ENCODE measurements at regions not wholly inside any gene's neighbourhood (a gene's known extent, or its start where the extent isn't known, plus 50 kb on each side); places are given as distances from the start of the nearest gene placed in this dataset.
A peak's percentile ranks its signal among the peaks of the same experiment; 100 is the strongest.
"Not testable (repeated sequence)": the region's sequence is repeated elsewhere in the genome, so short reads cannot be mapped to it uniquely, and the experiment has no call there.

DNA sequence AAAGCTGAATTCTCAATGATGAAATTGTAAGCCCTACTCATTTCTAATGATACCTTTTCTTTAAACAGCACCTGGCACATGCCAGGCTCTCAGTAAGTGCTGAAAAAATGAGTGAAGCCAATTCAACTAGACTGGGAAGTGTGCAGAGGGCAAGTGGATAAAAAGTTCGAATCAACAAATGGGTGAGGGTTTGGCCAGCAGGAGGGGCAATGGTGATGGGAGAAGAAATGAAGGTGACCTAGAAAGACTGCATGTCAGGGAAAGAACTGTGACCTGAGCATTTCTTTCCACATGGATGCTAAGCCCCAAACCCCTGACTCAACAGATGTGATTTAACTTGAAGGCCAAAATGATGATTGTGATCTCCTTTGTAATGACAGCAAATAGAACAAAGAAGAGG is 54.6 kb downstream of the DKK1 start:
- no peak for DNase-seq
- intact Hi-C loops (cut with DNase I), result no loop called here
- ATAC-seq (ENCODE audit: poor library complexity), result no peak

DNA sequence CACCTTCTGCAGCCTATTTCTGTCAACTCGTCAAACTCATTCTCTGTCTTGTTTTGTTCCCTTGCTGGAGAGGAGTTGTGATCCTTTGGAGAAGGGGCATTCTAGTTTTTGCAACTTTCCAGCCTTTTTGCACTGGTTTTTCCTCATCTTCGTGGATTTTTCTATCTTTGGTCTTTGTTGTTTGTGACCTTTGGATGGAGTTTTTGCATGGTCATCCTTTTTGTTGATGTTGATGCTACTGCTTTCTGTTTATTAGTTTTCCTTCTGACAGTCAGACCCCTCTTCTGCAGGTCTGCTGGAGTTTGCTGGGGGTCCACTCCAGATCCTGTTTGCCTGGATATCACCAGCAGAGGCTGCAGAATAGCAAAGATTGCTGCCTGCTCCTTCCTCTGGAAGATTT is 60.1 kb downstream of the DKK1 start:
- intact Hi-C loops (cut with DNase I); ATAC-seq (ENCODE audit: poor library complexity); DNase-seq: not testable (repeated sequence)

DNA sequence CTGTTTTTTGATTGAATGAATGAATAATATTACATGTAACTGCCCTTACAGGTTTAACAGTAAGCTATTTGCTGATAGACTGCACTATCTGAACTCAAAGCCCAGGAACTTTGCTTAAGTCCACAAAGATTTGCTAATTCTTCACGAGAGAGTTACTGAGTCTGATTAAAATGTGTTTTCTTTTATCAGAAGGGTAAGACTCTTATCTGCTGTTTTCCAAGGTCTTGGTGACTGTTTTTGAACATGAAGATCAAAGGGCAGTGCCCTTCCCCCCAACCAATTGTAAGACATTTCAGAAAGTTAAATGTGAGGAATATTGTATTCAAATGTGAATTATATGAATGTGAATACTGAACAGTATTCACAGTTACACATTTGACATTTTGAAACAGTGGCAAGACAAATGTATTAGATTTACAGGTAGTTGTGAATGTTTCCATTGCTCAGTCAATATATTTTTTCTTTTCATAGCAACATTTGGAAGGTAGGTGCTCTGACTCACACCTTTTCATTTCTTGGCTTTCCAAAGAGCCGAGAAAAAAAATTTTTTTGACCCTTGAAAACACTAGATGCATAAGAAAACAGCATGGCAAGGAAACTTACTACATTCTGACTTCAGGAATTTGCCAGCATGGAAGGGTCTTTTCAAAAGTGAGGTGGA is 62.7 kb downstream of the DKK1 start:
- no peak for ATAC-seq (ENCODE audit: poor library complexity)
- no peak for DNase-seq
- intact Hi-C loops (cut with DNase I), result no loop called here

- ATAC-seq (ENCODE audit: poor library complexity) (no peak), DNase-seq (no peak)
- intact Hi-C loops (cut with DNase I), result no loop called here
Measured at GRCh38 chr10:52378124-52378523, 64.0 kb downstream of the DKK1 start.

GRCh38 chr10:52379287-52379686 is 65.2 kb downstream of the DKK1 start:
- intact Hi-C loops (cut with DNase I), result no loop called here
- ATAC-seq (ENCODE audit: poor library complexity) (no peak), DNase-seq (no peak)

GRCh38 chr10:52383088-52383487 is 69.0 kb downstream of the DKK1 start:
- no peak for ATAC-seq (ENCODE audit: poor library complexity)
- intact Hi-C loops (cut with DNase I), result no loop called here

DNA sequence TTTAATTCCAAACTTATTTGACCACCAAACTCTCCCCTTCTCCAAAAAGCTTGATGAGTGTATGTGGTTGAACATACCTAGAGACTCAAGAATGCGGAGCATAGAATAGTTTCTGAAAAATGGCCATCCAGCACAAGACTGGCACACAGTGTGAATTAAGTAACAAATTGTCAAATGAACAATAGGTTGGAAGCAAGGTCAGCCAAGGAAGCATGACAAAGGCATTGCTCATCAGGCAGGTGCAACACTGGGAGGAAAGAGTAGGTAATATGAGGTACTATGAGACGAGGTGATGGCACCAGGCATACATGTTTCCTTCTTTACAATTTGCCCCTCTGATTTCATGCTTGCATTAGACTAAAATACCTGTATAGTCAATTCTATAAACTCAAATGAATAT is 73.7 kb downstream of the DKK1 start:
- no peak for DNase-seq
- intact Hi-C loops (cut with DNase I), result no loop called here
- no peak for ATAC-seq (ENCODE audit: poor library complexity)

More at GRCh38 chr10:52383088-52383487, 69.0 kb downstream of the DKK1 start:
- DNase-seq, result no peak

DNA sequence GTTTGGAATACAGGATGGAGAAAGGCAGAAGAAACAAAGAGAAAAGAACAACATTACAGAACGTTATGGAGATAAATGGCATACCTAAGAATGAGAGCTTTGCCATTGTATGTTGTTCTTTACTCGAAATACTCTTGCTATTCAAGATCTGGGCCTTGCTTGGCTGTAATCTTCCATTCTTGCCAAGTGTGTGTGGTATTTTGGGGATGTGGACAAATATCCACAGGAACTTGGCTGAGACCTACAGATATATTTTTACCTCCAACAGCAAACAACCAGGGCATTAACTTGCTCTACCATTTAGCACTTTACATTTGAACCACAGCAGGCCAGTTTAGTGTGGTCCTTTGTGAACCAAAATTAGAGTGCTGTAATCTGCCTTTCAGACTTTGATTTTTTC is 76.3 kb downstream of the DKK1 start:
- ATAC-seq (ENCODE audit: poor library complexity), result peak; percentile 56
- DNase-seq, result no peak
- intact Hi-C loops (cut with DNase I), result no loop called here

DNA sequence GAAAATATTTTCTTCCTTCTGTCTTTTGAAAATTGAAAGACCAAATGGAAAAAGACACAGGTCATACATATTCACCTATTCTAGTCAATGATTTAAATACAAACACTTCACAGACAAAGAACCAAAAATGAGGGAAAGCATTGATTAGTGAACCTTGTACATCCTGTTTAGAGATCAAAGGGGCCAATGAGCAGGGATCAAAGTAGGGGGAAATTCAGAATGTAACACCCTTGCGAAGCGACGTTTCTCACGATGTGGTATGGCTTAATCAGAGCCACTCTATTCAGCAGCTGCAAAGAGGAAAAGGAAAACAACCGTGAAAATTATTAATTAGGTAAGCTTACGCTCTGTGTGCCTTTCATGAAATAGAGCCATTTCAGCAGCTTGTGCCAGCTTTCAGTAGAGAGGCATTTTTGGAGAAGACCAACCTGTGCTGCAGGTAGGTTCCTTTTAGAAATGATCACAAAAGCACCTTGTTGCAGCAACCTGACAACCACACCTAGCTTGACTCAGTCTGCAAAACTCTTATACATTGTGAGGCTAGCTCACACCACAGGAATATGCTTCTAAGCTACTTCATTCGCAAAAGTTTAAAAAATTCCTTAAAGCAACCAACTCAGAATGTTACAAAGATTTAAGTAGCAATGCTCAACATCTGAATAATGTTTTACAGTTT is 78.0 kb downstream of the DKK1 start:
- intact Hi-C loops (cut with DNase I), result no loop called here
- ATAC-seq (ENCODE audit: poor library complexity) (no peak), DNase-seq (no peak)

DNA sequence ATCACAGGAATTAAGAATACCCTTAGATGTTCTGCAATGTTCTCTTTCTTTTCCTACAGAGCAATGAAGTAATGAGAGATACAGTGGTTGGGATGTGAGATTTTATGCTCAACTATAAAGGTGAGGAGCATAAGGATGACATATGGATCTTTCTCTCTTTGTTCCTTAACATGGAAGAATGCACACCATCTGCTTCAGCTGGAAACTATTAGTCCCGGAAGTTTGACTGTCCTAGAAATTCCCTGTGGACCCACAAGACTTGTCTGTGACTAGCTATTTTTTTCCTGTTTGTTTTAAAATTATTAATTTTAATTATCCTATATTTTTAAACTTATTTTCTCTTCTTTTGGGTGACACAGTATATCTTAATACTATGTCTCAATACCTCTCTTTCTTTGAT is 80.2 kb downstream of the DKK1 start:
- no peak for ATAC-seq (ENCODE audit: poor library complexity)
- intact Hi-C loops (cut with DNase I), result no loop called here

GRCh38 chr10:52400562-52400961 is 86.5 kb downstream of the DKK1 start:
- intact Hi-C loops (cut with DNase I), result no loop called here

More for the DNA sequence above, 80.2 kb downstream of the DKK1 start:
- DNase-seq, result no peak

GRCh38 chr10:52403801-52404200 is 89.7 kb downstream of the DKK1 start:
- intact Hi-C loops (cut with DNase I); DNase-seq; ATAC-seq (ENCODE audit: poor library complexity): not testable (repeated sequence)

More at GRCh38 chr10:52400562-52400961, 86.5 kb downstream of the DKK1 start:
- DNase-seq (no peak), ATAC-seq (ENCODE audit: poor library complexity) (no peak)

- intact Hi-C loops (cut with DNase I), result no loop called here
- DNase-seq, result no peak
- no peak for ATAC-seq (ENCODE audit: poor library complexity)
Measured at GRCh38 chr10:52409195-52409594, 95.1 kb downstream of the DKK1 start.

- intact Hi-C loops (cut with DNase I), result no loop called here
- DNase-seq (no peak), ATAC-seq (ENCODE audit: poor library complexity) (no peak)
Measured at GRCh38 chr10:52409928-52410327, 95.8 kb downstream of the DKK1 start.

GRCh38 chr10:52410916-52411315 is 96.8 kb downstream of the DKK1 start:
- DNase-seq (no peak), ATAC-seq (ENCODE audit: poor library complexity) (no peak)
- intact Hi-C loops (cut with DNase I), result no loop called here

GRCh38 chr10:52419281-52419680 is 105.2 kb downstream of the DKK1 start:
- intact Hi-C loops (cut with DNase I), result no loop called here
- no peak for DNase-seq
- no peak for ATAC-seq (ENCODE audit: poor library complexity)

DNA sequence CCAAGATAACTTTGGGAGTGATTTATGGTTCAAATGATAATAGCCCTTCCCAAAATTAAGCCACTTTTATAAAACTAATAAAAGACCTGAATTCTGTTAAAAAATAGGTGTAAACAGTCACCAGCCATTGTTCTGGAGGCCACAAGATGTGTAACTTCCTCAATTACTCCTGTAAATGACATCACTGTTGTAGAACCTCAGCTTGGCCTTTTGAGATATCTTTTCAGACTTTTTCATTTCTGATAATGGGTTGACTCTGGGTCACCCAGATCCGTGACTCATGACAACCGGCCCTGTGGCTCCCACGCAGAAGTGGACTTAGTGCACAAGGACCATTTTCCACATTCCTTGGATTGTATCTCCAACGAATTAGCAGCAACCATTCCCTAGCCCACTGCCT is 106.6 kb downstream of the DKK1 start:
- DNase-seq (no peak), ATAC-seq (ENCODE audit: poor library complexity) (no peak)
- intact Hi-C loops (cut with DNase I), result no loop called here

GRCh38 chr10:52423369-52423768 is 109.3 kb downstream of the DKK1 start:
- no peak for DNase-seq
- intact Hi-C loops (cut with DNase I), result no loop called here
- ATAC-seq (ENCODE audit: poor library complexity), result no peak

GRCh38 chr10:52424341-52424740 is 110.3 kb downstream of the DKK1 start:
- DNase-seq (no peak), ATAC-seq (ENCODE audit: poor library complexity) (no peak)
- intact Hi-C loops (cut with DNase I), result no loop called here

- DNase-seq, result no peak
- ATAC-seq (ENCODE audit: poor library complexity), result no peak
- intact Hi-C loops (cut with DNase I), result no loop called here
Measured at GRCh38 chr10:52434734-52435133, 120.7 kb downstream of the DKK1 start.

- no peak for ATAC-seq (ENCODE audit: poor library complexity)
- intact Hi-C loops (cut with DNase I), result no loop called here
- no peak for DNase-seq
Measured at GRCh38 chr10:52436664-52437063, 122.6 kb downstream of the DKK1 start.

Data from Right ventricle myocardium superior (tissue), 1 donor.